ENCODE measurements at regions not wholly inside any gene's neighbourhood (a gene's known extent, or its start where the extent isn't known, plus 50 kb on each side); places are given as distances from the start of the nearest gene placed in this dataset.

- peaks cover 7% of the 10 kb centered on the region; the same call in 1 of the 2 replicates for H3K4me1 ChIP-seq (ENCODE audit: control insufficient read depth, insufficient read depth, low read length)
- ChIA-PET POLR2A (no interaction called here), CTCF (no interaction called here)
- no peaks in the 10 kb centered on the region for H3K36me3 ChIP-seq (ENCODE audit: control insufficient read depth in 2 of 2, insufficient read depth in 1 of 2, low read length in 2 of 2)
- no peaks in the 10 kb centered on the region for H3K9me3 ChIP-seq (ENCODE audit: control insufficient read depth, insufficient read depth, low read depth, low read length)
- no peak overlapping the region for H3K27ac ChIP-seq (ENCODE audit: extremely low read depth, low read depth, low read length)
- no peak overlapping the region for H3K4me3 ChIP-seq (ENCODE audit: low read depth, low read length)
- TF ChIP-seq ZNF335 (tag by site-specific recombination; conservative IDR thresholded peaks at IDR 0.05) (no peak), ZNF391 (tag by site-specific recombination; IDR thresholded peaks at IDR 0.05; ENCODE audit: borderline replicate concordance, low read depth) (no peak), SCRT2 (tag by site-specific recombination; IDR thresholded peaks at IDR 0.05) (no peak), IKZF3 (tag by site-specific recombination; IDR thresholded peaks at IDR 0.05) (no peak), ZNF561 (tag by site-specific recombination; IDR thresholded peaks at IDR 0.05; ENCODE audit: borderline replicate concordance) (no peak), ZNF692 (tag by site-specific recombination; IDR thresholded peaks at IDR 0.05) (no peak)
Observed at GRCh38 chr16:86923656-86924055, 345.3 kb downstream of the FOXL1 start.

GRCh38 chr16:86924537-86924936, 346.2 kb downstream of the FOXL1 start:
- no peak overlapping the region for H3K4me3 ChIP-seq (ENCODE audit: low read depth, low read length)
- CTCF ChIA-PET = no interaction called here
- no peaks in the 10 kb centered on the region for H3K36me3 ChIP-seq (ENCODE audit: control insufficient read depth in 2 of 2, insufficient read depth in 1 of 2, low read length in 2 of 2)
- POLR2A ChIA-PET = no interaction called here
- H3K27ac ChIP-seq (ENCODE audit: extremely low read depth, low read depth, low read length) = no peak overlapping the region
- H3K9me3 ChIP-seq (ENCODE audit: control insufficient read depth, insufficient read depth, low read depth, low read length) = no peaks in the 10 kb centered on the region
- peaks cover 7% of the 10 kb centered on the region; the same call in 1 of the 2 replicates for H3K4me1 ChIP-seq (ENCODE audit: control insufficient read depth, insufficient read depth, low read length)
- TF ChIP-seq ZNF585B (tag by site-specific recombination; IDR thresholded peaks at IDR 0.05) (no peak), BCL11B (tag by site-specific recombination; IDR thresholded peaks at IDR 0.05; ENCODE audit: low read depth) (no peak), ZNF112 (tag by site-specific recombination; IDR thresholded peaks at IDR 0.05) (no peak), ZFHX2 (tag by site-specific recombination; conservative IDR thresholded peaks at IDR 0.05) (peak; percentile 95), ZNF398 (tag by site-specific recombination; IDR thresholded peaks at IDR 0.05) (peak; percentile 58; the same call in 1 of the 2 replicates), ZNF133 (tag by site-specific recombination; IDR thresholded peaks at IDR 0.05) (no peak), ZNF423 (tag by site-specific recombination; IDR thresholded peaks at IDR 0.05) (no peak), EGR2 (tag by site-specific recombination; IDR thresholded peaks at IDR 0.05; ENCODE audit: low read depth) (peak; percentile 96), ELK4 (IDR thresholded peaks at IDR 0.05; ENCODE audit: borderline replicate concordance, low read depth, low read length) (no peak), GLIS1 (tag by site-specific recombination; IDR thresholded peaks at IDR 0.05) (peak; percentile 65), ZNF571 (tag by site-specific recombination; IDR thresholded peaks at IDR 0.05) (no peak), ZNF785 (tag by site-specific recombination; IDR thresholded peaks at IDR 0.05) (no peak), ZNF518A (tag by site-specific recombination; conservative IDR thresholded peaks at IDR 0.05; ENCODE audit: low read depth) (no peak), ZIC2 (tag by site-specific recombination; IDR thresholded peaks at IDR 0.05) (peak; percentile 96), KLF9 (tag by site-specific recombination; IDR thresholded peaks at IDR 0.05; ENCODE audit: low read depth) (no peak), ZNF658 (tag by site-specific recombination; IDR thresholded peaks at IDR 0.05) (no peak), ZNF692 (tag by site-specific recombination; IDR thresholded peaks at IDR 0.05) (no peak), ZNF449 (tag by site-specific recombination; IDR thresholded peaks at IDR 0.05) (no peak)
